Spinal cord (tissue), 9 donors: ENCODE measurements at regions not wholly inside any gene's neighbourhood (a gene's known extent, or its start where the extent isn't known, plus 50 kb on each side); places are given as distances from the start of the nearest gene placed in this dataset.

Source experiments
- DNase-seq, 6 donors: peaks; one replicate each; pipeline versions ENCODE4 v3.0.0 to v3.0.0-alpha.2; 2013 to 2015; ENCODE audit warnings: low spot score in 6 of 6, low read depth in 4 of 6
- H3K27ac ChIP-seq: one replicate; pipeline ENCODE4 v1.5.1; 2013; ENCODE audit warnings: low read depth, low read length, control low read depth
- H3K27me3 ChIP-seq: one replicate; pipeline ENCODE4 v1.6.1; 2013; ENCODE audit warnings: low read length; ENCODE audit not compliant: control insufficient read depth, insufficient read depth
- H3K36me3 ChIP-seq: one replicate; pipeline ENCODE4 v1.6.1; 2013; ENCODE audit warnings: low read length; ENCODE audit not compliant: control insufficient read depth, insufficient read depth
- H3K4me1 ChIP-seq: one replicate; pipeline ENCODE4 v1.6.1; 2013; ENCODE audit warnings: low read length; ENCODE audit not compliant: control insufficient read depth, insufficient read depth
- H3K4me3 ChIP-seq: one replicate; pipeline ENCODE4 v1.5.1; 2013; ENCODE audit warnings: low read depth, low read length, control low read depth
- H3K9me3 ChIP-seq: one replicate; pipeline ENCODE4 v1.6.1; 2013; ENCODE audit warnings: low read length; ENCODE audit not compliant: control insufficient read depth, insufficient read depth
- WGBS: methylation state at CpG from one replicate; pipeline ENCODE4 v1.1.5; 2013; ENCODE audit warnings: missing lambda C conversion rate; ENCODE audit not compliant: insufficient coverage; 5-methylcytosine and 5-hydroxymethylcytosine counted together
- donor health status: healthy.

- Histone ChIP-seq H3K27ac (no peak overlapping the region), H3K9me3 (no peaks in the 10 kb centered on the region), H3K4me3 (no peak overlapping the region), H3K36me3 (no peaks in the 10 kb centered on the region), H3K4me1 (peaks cover 6% of the 10 kb centered on the region), H3K27me3 (no peaks in the 10 kb centered on the region)
- DNase-seq: no peak
- 90% methylated on average over 3 of the region's 3 CpGs for WGBS
Measured at GRCh38 chr18:45316127-45316526, 299.1 kb upstream of the SLC14A2 start.

GRCh38 chr18:45317948-45318640, 297.2 kb upstream of the SLC14A2 start:
- WGBS: 12% methylated on average over 4 of the region's 10 CpGs
- peaks cover 6% of the 10 kb centered on the region for H3K4me1 ChIP-seq
- H3K9me3 ChIP-seq: no peaks in the 10 kb centered on the region
- no peaks in the 10 kb centered on the region for H3K27me3 ChIP-seq
- DNase-seq: peak in 1 of 6 donors; percentile 56
- H3K36me3 ChIP-seq: no peaks in the 10 kb centered on the region
- no peak overlapping the region for H3K4me3 ChIP-seq
- no peak overlapping the region for H3K27ac ChIP-seq

GRCh38 chr18:45320724-45321123, 294.6 kb upstream of the SLC14A2 start:
- 100% methylated on average over 3 of the region's 3 CpGs for WGBS
- Histone ChIP-seq H3K27ac (no peak overlapping the region), H3K9me3 (no peaks in the 10 kb centered on the region), H3K4me1 (peaks cover 11% of the 10 kb centered on the region), H3K27me3 (no peaks in the 10 kb centered on the region), H3K36me3 (no peaks in the 10 kb centered on the region), H3K4me3 (no peak overlapping the region)
- DNase-seq: no peak

GRCh38 chr18:45321520-45321919, 293.8 kb upstream of the SLC14A2 start:
- Histone ChIP-seq H3K27me3 (no peaks in the 10 kb centered on the region), H3K4me1 (peaks cover 11% of the 10 kb centered on the region), H3K9me3 (no peaks in the 10 kb centered on the region), H3K36me3 (no peaks in the 10 kb centered on the region), H3K27ac (no peak overlapping the region), H3K4me3 (no peak overlapping the region)
- WGBS: 66% methylated on average over 4 of the region's 8 CpGs
- peak in 1 of 6 donors; percentile 82 for DNase-seq

- no peak overlapping the region for H3K27ac ChIP-seq
- H3K27me3 ChIP-seq: no peaks in the 10 kb centered on the region
- H3K4me3 ChIP-seq: no peak overlapping the region
- WGBS: no CpG with 5 or more reads among the region's 4 CpGs
- H3K9me3 ChIP-seq: no peaks in the 10 kb centered on the region
- DNase-seq: no peak
- peaks cover 11% of the 10 kb centered on the region for H3K4me1 ChIP-seq
- H3K36me3 ChIP-seq: no peaks in the 10 kb centered on the region
Measured at GRCh38 chr18:45322343-45322742, 292.9 kb upstream of the SLC14A2 start.

GRCh38 chr18:45324101-45324494, 291.2 kb upstream of the SLC14A2 start:
- Histone ChIP-seq H3K36me3 (no peaks in the 10 kb centered on the region), H3K9me3 (no peaks in the 10 kb centered on the region), H3K27ac (no peak overlapping the region), H3K4me3 (no peak overlapping the region), H3K4me1 (peaks cover 5% of the 10 kb centered on the region), H3K27me3 (no peaks in the 10 kb centered on the region)
- 88% methylated on average over 3 of the region's 3 CpGs for WGBS
- DNase-seq: peak in 1 of 6 donors; percentile 27

- no peaks in the 10 kb centered on the region for H3K36me3 ChIP-seq
- H3K4me3 ChIP-seq: no peak overlapping the region
- H3K4me1 ChIP-seq: peaks cover 5% of the 10 kb centered on the region
- DNase-seq: peak in 2 of 6 donors; percentile 73 to 78
- H3K9me3 ChIP-seq: no peaks in the 10 kb centered on the region
- whole genome bisulfite sequencing: 0% methylated on average over 3 of the region's 10 CpGs
- no peak overlapping the region for H3K27ac ChIP-seq
- H3K27me3 ChIP-seq: no peaks in the 10 kb centered on the region
Measured at GRCh38 chr18:45324495-45325113, 290.7 kb upstream of the SLC14A2 start.

GRCh38 chr18:45325778-45326177, 289.5 kb upstream of the SLC14A2 start:
- Histone ChIP-seq H3K9me3 (no peaks in the 10 kb centered on the region), H3K4me3 (no peak overlapping the region), H3K36me3 (no peaks in the 10 kb centered on the region), H3K27ac (no peak overlapping the region), H3K27me3 (no peaks in the 10 kb centered on the region), H3K4me1 (peaks cover 5% of the 10 kb centered on the region)
- no CpG with 5 or more reads among the region's 1 CpG for WGBS
- peak in 2 of 6 donors; percentile 51 to 54 for DNase-seq

GRCh38 chr18:45326505-45326904, 288.8 kb upstream of the SLC14A2 start:
- H3K4me1 ChIP-seq: peaks cover 5% of the 10 kb centered on the region
- H3K27ac ChIP-seq: no peak overlapping the region
- no peaks in the 10 kb centered on the region for H3K27me3 ChIP-seq
- no peak overlapping the region for H3K4me3 ChIP-seq
- no CpG with 5 or more reads among the region's 2 CpGs for WGBS
- no peak for DNase-seq
- H3K36me3 ChIP-seq: no peaks in the 10 kb centered on the region
- no peaks in the 10 kb centered on the region for H3K9me3 ChIP-seq

GRCh38 chr18:45328296-45328695, 287.0 kb upstream of the SLC14A2 start:
- Histone ChIP-seq H3K4me3 (no peak overlapping the region), H3K4me1 (peaks cover 5% of the 10 kb centered on the region), H3K27ac (no peak overlapping the region), H3K27me3 (no peaks in the 10 kb centered on the region), H3K36me3 (no peaks in the 10 kb centered on the region), H3K9me3 (no peaks in the 10 kb centered on the region)
- DNase-seq: no peak
- 88% methylated on average over 1 of the region's 2 CpGs for WGBS
